ENCODE measurements at regions not wholly inside any gene's neighbourhood (a gene's known extent, or its start where the extent isn't known, plus 50 kb on each side); places are given as distances from the start of the nearest gene placed in this dataset.

DNA sequence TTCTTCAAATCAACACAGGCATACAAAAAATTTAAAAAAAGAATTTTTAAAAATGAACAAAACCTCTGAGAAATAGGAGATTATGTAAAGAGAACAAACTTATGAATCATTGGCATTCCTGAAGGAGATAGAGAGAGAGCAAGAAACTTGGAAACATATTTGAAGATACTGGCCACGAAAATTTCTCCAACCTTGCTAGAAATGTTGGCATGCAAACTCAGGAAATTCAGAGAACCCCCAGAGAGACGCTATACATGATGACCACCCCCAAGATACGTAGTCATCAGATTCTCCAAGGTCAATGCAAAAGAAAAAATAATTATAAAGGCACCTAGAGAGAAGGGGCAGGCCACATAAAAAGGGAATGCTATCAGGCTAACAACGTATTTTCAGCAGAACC, 472.5 kb downstream of the MTRR start:
- TF ChIP-seq, protein P1, sequence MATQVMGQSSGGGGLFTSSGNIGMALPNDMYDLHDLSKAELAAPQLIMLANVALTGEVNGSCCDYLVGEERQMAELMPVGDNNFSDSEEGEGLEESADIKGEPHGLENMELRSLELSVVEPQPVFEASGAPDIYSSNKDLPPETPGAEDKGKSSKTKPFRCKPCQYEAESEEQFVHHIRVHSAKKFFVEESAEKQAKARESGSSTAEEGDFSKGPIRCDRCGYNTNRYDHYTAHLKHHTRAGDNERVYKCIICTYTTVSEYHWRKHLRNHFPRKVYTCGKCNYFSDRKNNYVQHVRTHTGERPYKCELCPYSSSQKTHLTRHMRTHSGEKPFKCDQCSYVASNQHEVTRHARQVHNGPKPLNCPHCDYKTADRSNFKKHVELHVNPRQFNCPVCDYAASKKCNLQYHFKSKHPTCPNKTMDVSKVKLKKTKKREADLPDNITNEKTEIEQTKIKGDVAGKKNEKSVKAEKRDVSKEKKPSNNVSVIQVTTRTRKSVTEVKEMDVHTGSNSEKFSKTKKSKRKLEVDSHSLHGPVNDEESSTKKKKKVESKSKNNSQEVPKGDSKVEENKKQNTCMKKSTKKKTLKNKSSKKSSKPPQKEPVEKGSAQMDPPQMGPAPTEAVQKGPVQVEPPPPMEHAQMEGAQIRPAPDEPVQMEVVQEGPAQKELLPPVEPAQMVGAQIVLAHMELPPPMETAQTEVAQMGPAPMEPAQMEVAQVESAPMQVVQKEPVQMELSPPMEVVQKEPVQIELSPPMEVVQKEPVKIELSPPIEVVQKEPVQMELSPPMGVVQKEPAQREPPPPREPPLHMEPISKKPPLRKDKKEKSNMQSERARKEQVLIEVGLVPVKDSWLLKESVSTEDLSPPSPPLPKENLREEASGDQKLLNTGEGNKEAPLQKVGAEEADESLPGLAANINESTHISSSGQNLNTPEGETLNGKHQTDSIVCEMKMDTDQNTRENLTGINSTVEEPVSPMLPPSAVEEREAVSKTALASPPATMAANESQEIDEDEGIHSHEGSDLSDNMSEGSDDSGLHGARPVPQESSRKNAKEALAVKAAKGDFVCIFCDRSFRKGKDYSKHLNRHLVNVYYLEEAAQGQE (IDR thresholded peaks at IDR 0.05; ENCODE audit: insufficient read depth in 1 of 2, low read depth in 2 of 2, low read length in 2 of 2): no peak
- no peak for TF ChIP-seq FOXP2 (optimal IDR thresholded peaks at IDR 0.05; ENCODE audit: borderline replicate concordance, extremely low read depth, extremely low read length, insufficient read depth)

Measured in PFSK-1 (cell line).